ENCODE measurements at regions not wholly inside any gene's neighbourhood (a gene's known extent, or its start where the extent isn't known, plus 50 kb on each side); places are given as distances from the start of the nearest gene placed in this dataset.

DNA sequence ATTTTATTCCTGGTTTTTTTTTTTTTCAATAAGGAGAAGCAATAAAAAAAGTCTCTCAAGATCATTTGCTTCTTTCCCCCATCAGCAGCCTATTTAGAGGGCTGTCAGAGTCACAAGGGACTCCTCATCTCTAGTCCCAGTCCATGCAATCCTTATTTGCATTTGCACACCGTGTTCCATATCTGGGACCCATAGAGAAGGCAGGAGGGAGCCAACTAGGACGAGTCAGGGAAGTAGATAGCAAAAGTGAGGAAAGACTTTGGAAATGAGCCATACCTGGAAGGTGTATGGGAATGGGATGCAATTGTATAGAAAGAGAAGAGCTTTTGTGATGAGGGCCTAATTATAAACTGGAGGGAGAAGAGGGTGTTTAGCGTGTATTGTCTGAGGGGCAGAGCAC, 160.0 kb downstream of the PIK3R1 start:
- TF ChIP-seq POLR2AphosphoS5 (IDR thresholded peaks at IDR 0.05; ENCODE audit: low read depth, low read length) (no peak), EGR1 (IDR thresholded peaks at IDR 0.05; ENCODE audit: low read depth) (no peak), POLR2A (IDR thresholded peaks at IDR 0.05; ENCODE audit: borderline replicate concordance, extremely low read depth, insufficient read depth, insufficient read length) (no peak), EZH2phosphoT487 (IDR thresholded peaks at IDR 0.05; ENCODE audit: borderline replicate concordance) (no peak), CBX3 (IDR thresholded peaks at IDR 0.05; ENCODE audit: low read depth) (no peak), SIN3A (IDR thresholded peaks at IDR 0.05; ENCODE audit: low read depth) (no peak), CEBPB (IDR thresholded peaks at IDR 0.05; ENCODE audit: low read depth) (no peak), TCF7L2 (IDR thresholded peaks at IDR 0.05; ENCODE audit: borderline replicate concordance, extremely low read depth, insufficient read depth, insufficient read length) (no peak), ZBTB33 (IDR thresholded peaks at IDR 0.05; ENCODE audit: extremely low read depth, insufficient replicate concordance, low read length) (no peak)
- TF ChIP-seq, protein P1, sequence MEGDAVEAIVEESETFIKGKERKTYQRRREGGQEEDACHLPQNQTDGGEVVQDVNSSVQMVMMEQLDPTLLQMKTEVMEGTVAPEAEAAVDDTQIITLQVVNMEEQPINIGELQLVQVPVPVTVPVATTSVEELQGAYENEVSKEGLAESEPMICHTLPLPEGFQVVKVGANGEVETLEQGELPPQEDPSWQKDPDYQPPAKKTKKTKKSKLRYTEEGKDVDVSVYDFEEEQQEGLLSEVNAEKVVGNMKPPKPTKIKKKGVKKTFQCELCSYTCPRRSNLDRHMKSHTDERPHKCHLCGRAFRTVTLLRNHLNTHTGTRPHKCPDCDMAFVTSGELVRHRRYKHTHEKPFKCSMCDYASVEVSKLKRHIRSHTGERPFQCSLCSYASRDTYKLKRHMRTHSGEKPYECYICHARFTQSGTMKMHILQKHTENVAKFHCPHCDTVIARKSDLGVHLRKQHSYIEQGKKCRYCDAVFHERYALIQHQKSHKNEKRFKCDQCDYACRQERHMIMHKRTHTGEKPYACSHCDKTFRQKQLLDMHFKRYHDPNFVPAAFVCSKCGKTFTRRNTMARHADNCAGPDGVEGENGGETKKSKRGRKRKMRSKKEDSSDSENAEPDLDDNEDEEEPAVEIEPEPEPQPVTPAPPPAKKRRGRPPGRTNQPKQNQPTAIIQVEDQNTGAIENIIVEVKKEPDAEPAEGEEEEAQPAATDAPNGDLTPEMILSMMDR (IDR thresholded peaks at IDR 0.05 in 2 of 3, conservative IDR thresholded peaks at IDR 0.05 in 1 of 3; ENCODE audit: borderline replicate concordance in 1 of 3, insufficient read depth in 1 of 3, low read depth in 2 of 3, low read length in 2 of 3), result no peak
- TF ChIP-seq, protein P2, sequence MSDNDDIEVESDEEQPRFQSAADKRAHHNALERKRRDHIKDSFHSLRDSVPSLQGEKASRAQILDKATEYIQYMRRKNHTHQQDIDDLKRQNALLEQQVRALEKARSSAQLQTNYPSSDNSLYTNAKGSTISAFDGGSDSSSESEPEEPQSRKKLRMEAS (IDR thresholded peaks at IDR 0.05), result no peak
- TF ChIP-seq, protein P3, sequence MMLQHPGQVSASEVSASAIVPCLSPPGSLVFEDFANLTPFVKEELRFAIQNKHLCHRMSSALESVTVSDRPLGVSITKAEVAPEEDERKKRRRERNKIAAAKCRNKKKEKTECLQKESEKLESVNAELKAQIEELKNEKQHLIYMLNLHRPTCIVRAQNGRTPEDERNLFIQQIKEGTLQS (IDR thresholded peaks at IDR 0.05), result no peak

Measured in HCT116 (cell line).